ENCODE measurements at regions not wholly inside any gene's neighbourhood (a gene's known extent, or its start where the extent isn't known, plus 50 kb on each side); places are given as distances from the start of the nearest gene placed in this dataset.

DNA sequence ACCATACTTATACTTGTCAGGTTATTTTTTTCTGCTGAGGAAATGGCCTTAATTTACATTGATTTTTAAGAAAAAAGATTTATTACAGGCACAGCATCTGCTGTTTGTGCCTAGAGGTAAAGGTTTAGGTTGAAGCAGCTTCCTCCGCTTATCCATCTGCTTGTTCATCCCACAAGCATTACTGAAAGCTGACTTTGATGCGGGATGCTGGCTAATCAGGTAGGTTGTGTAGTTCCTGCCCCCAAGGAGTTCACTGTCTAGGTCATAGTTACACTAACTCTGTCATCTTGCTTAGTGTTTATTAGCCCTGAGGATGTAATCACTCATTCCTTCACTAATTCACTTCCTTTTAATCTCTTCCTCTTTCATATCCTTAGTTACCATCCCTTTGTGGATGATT is 377.7 kb upstream of the KAZN start:
- DNase-seq = no peak

- no peak for DNase-seq
Observed at GRCh38 chr1:14222086-14222485, 376.4 kb upstream of the KAZN start.

DNA sequence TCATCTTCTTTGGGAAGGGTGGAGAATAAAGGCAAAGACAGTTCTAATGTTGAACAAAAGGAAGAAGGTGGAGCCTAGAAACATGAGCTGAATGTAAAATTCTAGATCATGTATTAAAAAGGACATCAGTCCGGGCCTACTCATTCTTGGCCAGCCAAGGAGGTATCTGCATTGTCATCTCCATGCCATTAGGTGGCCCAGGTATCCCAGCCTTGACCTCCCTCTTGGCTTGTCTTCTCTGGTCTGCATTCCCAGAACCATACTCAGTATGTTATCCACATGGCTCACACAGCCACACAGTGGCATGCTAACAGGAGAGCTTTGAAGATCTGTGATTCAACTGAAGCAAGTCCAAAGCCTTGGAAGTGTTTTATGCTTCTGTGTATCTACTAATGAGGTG is 369.8 kb upstream of the KAZN start:
- no peak for DNase-seq

DNA sequence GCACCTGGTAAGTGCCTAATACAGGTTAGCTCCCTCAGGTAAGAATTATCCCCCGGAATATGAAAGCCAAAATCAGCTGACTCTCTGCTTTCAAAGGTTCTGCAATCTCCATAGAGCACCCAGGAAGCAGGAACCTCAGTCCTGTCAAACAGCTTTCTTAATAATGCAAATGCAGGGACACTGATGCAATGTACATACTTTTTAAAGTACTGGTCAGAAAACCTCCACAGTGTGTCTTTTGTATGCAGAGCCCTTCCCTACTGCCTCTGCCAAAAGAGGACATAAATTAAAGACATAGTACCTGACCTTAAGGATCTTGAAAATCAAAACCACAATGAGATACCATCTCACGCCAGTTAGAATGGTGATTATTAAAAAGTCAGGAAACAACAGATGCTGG is 365.0 kb upstream of the KAZN start:
- no peak for DNase-seq

DNA sequence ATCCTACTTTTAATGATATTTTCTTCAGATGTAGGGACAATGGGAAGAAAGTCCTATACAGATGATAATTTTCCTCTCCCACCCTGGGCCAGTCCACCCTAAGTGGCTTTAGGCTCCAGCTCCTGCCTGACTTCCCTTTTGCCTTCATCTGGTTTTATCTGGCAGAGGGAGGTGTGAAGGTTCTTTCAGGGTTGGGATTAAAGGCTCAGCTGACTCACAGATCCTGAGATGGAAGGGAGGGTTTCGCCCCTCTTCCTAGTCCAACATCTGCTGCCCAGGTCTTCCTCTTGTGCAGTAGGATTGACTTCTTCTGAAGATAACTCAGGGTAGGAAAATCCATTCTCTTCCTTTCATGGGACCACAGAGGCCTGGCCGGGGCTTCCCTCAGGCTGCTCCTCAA is 362.4 kb upstream of the KAZN start:
- no peak for DNase-seq

DNA sequence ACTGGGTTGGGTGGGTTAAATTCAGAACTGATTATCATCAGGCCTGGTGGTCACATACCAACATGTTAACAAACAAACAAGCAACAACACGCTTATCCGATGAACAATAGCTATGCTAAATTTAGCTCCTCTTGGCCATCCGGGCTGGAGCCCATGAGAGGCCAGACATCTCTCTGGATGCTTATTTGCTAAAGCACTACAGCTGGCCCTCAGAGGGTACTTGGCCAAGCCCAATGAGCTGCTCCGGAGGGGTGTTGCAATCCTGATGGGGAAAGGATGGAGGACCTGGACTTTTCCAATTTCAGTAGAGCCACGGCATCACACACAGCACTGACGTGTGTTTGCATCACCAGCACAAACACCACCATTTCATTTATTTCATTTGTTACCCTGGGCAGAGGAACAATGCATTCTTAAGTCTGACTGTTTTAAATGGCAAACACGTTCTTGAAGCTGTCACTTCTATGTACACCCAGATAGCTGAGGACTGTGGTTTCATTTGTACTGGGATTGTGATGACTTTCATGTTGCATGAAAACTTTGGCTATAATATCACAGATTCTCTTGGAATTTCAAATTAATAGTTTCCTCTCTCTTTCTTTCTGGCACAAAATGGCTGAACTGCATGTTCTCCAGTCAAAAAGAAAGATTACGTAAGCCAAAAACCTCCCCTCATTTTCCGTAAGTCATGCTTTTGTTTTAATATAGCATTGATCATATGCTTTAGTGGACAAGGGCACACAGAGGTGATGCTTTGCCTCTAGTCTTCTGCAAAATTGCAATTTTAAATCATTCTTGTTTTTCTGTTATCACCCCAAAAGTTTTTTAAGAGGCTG is 359.8 kb upstream of the KAZN start:
- DNase-seq = no peak

DNA sequence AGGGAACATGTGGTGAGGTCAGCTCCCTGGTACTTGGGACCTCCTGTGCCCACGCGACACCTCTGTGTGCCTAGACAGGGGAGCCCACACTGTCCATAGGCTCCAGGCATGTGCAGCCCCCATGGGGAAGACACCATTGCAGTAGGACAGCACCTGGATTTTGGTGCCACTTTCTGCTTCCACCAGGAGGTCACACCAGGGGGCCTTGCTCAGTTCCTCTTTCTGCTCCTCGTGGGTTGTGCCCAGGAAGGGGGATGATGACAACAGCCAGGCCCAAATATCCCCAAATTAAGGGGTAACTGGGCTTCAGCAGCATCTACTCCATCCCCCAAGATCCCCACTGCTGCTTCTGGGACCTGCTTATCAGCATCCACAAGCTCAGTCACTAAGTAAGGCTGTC is 358.2 kb upstream of the KAZN start:
- no peak for DNase-seq

DNA sequence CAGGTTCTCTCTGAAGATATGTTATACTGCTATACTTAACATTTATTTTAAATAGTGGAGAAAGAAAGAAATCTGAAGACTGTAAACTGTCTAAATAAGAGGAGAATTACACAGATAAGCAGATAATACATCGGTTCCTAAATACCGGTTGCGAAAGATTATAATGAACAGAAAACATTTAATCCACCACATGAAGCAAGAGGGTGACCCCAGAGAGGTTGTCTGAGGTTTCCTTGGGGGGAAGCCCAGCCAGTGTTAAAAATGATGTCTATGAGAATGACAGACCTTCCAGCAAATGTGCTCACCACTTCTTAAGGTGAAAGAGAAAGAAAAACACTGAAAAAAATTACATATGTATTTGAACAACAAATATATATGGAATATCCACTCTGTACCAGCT is 356.4 kb upstream of the KAZN start:
- no peak for DNase-seq

DNA sequence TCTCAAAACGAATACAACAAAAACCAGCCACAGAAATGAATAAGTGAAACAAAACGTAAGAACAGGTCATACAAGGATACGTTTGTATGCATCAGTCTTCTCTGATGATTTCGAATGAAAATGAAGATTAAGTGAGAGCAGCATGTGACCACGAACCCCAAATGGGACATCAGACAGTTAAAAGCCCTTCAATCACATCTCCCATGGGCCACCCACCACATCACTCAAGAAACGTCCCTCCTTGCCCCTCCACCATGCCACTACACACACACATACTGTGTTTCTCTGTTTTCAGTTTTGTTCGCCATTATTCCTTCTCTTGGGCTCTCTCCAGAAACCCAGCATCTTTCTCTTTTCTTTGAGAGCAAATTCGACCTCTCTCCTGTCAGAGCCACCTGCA is 355.6 kb upstream of the KAZN start:
- DNase-seq = no peak

DNA sequence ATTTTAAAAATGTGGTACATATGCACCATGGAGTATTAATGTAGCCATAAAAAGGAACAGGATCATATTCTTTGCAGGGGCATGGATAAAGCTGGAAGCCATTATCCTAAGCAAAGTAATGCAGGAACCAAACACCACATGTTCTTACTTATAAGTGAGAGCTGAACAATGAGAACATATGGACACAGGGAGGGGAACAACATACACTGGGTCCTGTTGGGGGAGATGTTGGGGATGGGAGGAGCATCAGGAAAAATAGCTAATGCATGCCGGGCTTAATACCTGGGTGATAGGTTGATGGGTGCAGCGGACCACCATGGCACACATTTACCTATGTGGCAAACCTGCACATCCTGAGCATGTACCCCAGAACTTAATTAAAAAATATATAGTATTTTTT is 352.5 kb upstream of the KAZN start:
- no peak for DNase-seq

- DNase-seq = no peak
Observed at GRCh38 chr1:14246471-14246870, 352.0 kb upstream of the KAZN start.

DNA sequence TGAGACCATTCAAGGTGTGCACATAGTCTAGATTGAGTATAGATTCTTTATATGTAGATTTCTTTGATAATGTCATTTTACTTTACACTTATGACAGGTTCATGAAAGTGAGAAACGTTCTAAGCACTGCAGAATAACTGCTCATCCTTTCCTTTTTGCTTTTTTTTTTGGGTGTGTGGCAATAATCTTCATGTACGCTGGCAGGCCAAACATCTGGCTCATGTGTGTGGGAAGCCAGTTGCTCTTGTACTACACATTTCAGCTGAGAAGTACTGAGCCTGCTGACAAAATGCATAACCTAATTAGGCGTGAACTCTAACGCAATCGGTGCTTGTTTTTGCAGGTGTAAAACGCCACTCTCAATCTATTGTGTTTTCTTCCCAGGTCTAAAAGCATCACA is 350.8 kb upstream of the KAZN start:
- no peak for DNase-seq

GRCh38 chr1:14251871-14252270 is 346.6 kb upstream of the KAZN start:
- DNase-seq = no peak

- DNase-seq = no peak
Observed at GRCh38 chr1:14253676-14254075, 344.8 kb upstream of the KAZN start.

DNA sequence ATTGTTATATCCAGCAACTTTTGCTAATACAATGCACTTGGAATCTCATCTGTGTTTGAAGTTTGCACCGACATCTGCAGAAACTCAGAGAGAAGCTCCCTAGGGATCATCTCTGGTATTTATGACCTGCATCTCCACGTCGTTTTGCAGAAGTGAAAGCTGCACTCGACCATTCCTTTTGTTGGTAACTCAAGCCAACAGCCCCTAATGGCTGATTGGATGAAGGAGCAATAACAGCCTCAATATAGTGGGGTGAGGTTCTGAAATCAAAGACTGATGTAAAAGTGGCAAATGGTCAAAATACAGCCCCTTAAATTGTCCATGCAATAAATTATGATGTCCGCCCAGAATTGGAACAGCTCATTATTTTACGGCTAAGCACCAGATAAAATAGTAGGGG is 344.2 kb upstream of the KAZN start:
- no peak for DNase-seq

- no peak for DNase-seq
Observed at GRCh38 chr1:14255233-14255632, 343.3 kb upstream of the KAZN start.

GRCh38 chr1:14255711-14256110 is 342.8 kb upstream of the KAZN start:
- DNase-seq = no peak

- no peak for DNase-seq
Observed at GRCh38 chr1:14259191-14259757, 339.2 kb upstream of the KAZN start.

GRCh38 chr1:14260480-14260879 is 338.0 kb upstream of the KAZN start:
- DNase-seq = no peak

DNA sequence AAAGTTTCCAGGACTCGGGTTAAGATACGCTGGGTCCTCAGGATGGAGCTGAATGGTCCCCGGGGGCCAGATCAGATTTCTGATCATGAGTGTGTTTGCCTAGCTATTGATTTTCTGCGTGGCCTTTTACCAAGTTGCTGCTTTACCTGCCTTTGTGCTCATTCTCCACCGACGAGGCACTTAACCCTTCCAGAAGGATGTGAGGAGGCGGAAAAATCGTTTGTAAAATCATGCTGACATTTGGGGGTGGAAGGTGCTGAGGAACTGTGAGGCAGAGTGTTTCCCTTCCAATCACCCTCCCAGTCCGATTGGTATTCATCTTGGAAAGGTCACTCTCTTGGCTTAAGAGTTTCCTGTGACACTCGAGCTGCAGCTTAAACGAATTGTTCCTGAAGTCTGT is 337.1 kb upstream of the KAZN start:
- no peak for DNase-seq

DNA sequence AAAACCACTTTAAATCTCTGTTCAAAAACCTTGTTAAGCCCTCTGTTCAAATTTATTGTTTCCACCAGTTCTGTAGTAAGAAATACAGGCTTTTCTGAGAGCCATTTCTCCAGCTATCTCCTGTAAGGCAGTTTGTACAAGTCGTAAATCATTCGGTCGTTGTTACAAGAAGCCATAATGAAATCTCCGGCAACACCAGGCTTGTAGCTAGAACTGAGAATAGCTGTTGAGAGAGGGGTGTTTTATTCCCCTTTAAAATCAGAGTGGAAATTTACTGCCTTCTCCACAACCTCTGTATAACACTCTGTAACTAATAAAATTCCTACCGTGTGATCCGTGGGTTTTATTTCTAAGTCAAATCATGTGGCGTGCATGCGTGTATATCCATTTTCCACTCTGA is 335.8 kb upstream of the KAZN start:
- DNase-seq = no peak

- no peak for DNase-seq
Observed at GRCh38 chr1:14263225-14263624, 335.3 kb upstream of the KAZN start.

- DNase-seq = no peak
Observed at GRCh38 chr1:14263671-14264070, 334.8 kb upstream of the KAZN start.

DNA sequence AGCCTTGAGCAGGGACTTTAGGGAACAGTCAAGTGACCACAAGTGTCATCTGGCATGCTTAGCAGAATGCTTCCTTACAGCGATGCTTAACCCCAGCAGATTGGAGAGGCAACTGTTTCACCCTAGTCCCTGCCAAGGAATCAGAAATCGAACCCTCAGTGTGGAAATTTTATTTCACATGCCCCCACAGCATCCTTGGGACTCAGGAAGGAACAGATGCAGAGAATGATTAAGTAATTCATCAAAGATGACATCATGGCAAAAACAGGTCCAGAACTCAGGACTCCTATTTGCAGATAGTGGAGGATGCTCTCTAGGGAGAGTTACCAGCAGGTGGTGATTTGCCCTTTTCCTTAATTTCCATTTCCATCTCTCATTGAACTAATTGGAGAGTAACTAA is 333.0 kb upstream of the KAZN start:
- no peak for DNase-seq

DNA sequence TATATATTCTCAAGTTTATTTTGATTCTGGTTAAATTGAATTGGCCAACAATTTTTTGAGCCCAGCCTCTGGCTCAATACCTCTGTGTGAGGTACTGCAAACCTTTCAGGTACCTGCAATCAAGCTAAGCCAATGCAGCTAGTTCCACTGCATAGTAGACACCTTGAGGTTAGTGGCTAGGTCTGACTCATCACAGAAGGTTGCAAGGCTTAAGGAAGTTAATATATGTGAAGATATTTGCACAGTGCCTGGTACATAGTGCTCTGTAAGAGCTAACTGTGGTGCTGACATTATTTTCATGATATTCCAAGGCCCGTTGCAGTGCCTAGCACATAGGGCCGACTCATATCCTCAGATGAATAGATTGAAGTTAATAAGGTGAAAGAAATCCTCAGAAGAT is 330.5 kb upstream of the KAZN start:
- DNase-seq = no peak

All from EL (cell line).